PC-9 (cell line): ENCODE measurements at regions not wholly inside any gene's neighbourhood (a gene's known extent, or its start where the extent isn't known, plus 50 kb on each side); places are given as distances from the start of the nearest gene placed in this dataset.

Experiments used
- BruUV-seq: library from RNA; stranded (reverse); fragments of 400-500 nt; replicated peaks from 2 replicates; lab custom pipeline; 2021; lab: Mats Ljungman, UMichigan
- CTCF ChIA-PET: fragments of 300-600 bp; sonication (Branson Sonifier 250); formaldehyde crosslinking; loops from one replicate; lab custom pipeline; 2022; ENCODE audit warnings: antibody characterized with exemption; lab: Charles Lee
- POLR2A ChIA-PET: fragments of 300-600 bp; sonication (Branson Sonifier 250); formaldehyde crosslinking; loops from one replicate; lab custom pipeline; 2022; ENCODE audit warnings: antibody characterized with exemption; ENCODE audit not compliant: unreplicated experiment; lab: Charles Lee
- DNase-seq, 2 experiments: peaks; one replicate each; pipeline versions ENCODE4 v3.0.0 to v3.0.0-alpha.2; 2015 to 2022; ENCODE audit warnings: mixed read lengths in 1 of 2
- H2AFZ ChIP-seq: fragments of 200-600 bp; sonication (generic); 2 replicates; pipeline ENCODE4 v1.8.1; 2017; ENCODE audit warnings: antibody characterized with exemption
- H3F3A ChIP-seq: fragments of 200-600 bp; sonication (generic); 2 replicates; pipeline ENCODE4 v1.8.1; 2017; ENCODE audit warnings: antibody characterized with exemption, mild to moderate bottlenecking, low read depth; ENCODE audit not compliant: insufficient read depth
- H3K27ac ChIP-seq: fragments of 200-600 bp; sonication (generic); 2 replicates; pipeline ENCODE4 v1.6.1; 2016; ENCODE audit warnings: mixed run types
- H3K27me3 ChIP-seq: fragments of 200-600 bp; sonication (generic); 2 replicates; pipeline ENCODE4 v1.6.1; 2016; ENCODE audit warnings: low read depth, mixed run types; ENCODE audit not compliant: insufficient read depth
- H3K36me3 ChIP-seq: fragments of 200-600 bp; sonication (generic); 2 replicates; pipeline ENCODE4 v1.6.1; 2016; ENCODE audit warnings: low read depth, mixed run types
- H3K4me1 ChIP-seq: fragments of 200-600 bp; sonication (generic); replicated peaks from 2 replicates; pipeline ENCODE4 v1.6.1; 2016; ENCODE audit warnings: mixed run types; ENCODE audit not compliant: insufficient read depth
- H3K4me2 ChIP-seq: fragments of 200-600 bp; sonication (generic); 2 replicates; pipeline ENCODE4 v1.6.1; 2017; ENCODE audit warnings: mixed run types
- H3K4me3 ChIP-seq: fragments of 200-600 bp; sonication (generic); 2 replicates; pipeline ENCODE4 v1.6.1; 2016; ENCODE audit warnings: mixed run types
- H3K79me2 ChIP-seq: fragments of 200-600 bp; sonication (generic); 2 replicates; pipeline ENCODE4 v1.6.1; 2017; ENCODE audit warnings: low read depth, mixed run types
- H3K9me2 ChIP-seq: fragments of 200-600 bp; sonication (generic); 2 replicates; pipeline ENCODE4 v1.8.1; 2017; ENCODE audit warnings: mild to moderate bottlenecking; ENCODE audit not compliant: insufficient read depth
- H3K9me3 ChIP-seq: fragments of 200-600 bp; sonication (generic); 2 replicates; pipeline ENCODE4 v1.8.1; 2016; ENCODE audit warnings: low read depth; ENCODE audit not compliant: insufficient read depth
- H4K20me1 ChIP-seq: fragments of 200-600 bp; sonication (generic); 2 replicates; pipeline ENCODE4 v1.8.1; 2017; ENCODE audit not compliant: insufficient read depth
- EZH2 ChIP-seq: fragments of 200-600 bp; sonication (generic); IDR thresholded peaks from 2 replicates; pipeline ENCODE4 v1.8.0; 2017; ENCODE audit warnings: antibody characterized with exemption, low read depth
- intact Hi-C: fragments of 100-400 bp; cut with micrococcal nuclease; formaldehyde crosslinking; loops from one replicate; pipeline ENCODE4 v1.10.0; 2022; ENCODE audit not compliant: unreplicated experiment
- TF ChIP-seq, protein P1 (sequence below): fragments of 200-600 bp; sonication (generic); conservative IDR thresholded peaks from 2 replicates; pipeline ENCODE4 v1.6.1; 2017; ENCODE audit warnings: mixed run types, antibody characterized with exemption, mild to moderate bottlenecking, moderate library complexity

DNA sequence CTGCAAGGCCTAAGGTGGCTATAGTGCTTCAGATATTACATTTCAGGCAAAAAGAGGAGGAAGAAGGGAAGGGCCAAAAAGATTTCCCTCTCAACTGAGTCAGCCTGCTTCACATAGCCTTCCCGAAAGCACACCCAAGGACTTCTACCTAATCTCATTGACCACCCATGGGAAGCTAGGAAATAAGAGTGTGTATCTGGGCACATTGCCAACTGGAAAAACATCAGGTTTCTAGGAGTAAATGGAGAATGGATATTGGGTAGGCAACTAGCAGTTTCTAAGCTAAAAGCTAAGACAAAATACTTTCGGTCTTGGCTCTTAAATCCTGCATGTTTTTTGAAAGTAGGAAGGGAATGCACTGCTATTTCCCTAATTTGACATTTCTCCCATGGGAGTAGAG, 221.7 kb upstream of the GRIP1 start:
- H3K79me2 ChIP-seq, result no peaks in the 10 kb centered on the region
- DNase-seq, result no peak
- TF ChIP-seq EZH2, result no peak
- TF ChIP-seq, protein P1, sequence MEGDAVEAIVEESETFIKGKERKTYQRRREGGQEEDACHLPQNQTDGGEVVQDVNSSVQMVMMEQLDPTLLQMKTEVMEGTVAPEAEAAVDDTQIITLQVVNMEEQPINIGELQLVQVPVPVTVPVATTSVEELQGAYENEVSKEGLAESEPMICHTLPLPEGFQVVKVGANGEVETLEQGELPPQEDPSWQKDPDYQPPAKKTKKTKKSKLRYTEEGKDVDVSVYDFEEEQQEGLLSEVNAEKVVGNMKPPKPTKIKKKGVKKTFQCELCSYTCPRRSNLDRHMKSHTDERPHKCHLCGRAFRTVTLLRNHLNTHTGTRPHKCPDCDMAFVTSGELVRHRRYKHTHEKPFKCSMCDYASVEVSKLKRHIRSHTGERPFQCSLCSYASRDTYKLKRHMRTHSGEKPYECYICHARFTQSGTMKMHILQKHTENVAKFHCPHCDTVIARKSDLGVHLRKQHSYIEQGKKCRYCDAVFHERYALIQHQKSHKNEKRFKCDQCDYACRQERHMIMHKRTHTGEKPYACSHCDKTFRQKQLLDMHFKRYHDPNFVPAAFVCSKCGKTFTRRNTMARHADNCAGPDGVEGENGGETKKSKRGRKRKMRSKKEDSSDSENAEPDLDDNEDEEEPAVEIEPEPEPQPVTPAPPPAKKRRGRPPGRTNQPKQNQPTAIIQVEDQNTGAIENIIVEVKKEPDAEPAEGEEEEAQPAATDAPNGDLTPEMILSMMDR, result no peak
- H2AFZ ChIP-seq, result no peak overlapping the region
- H4K20me1 ChIP-seq, result no peaks in the 10 kb centered on the region
- H3K4me1 ChIP-seq, result no peaks in the 10 kb centered on the region
- no peaks in the 10 kb centered on the region for H3K36me3 ChIP-seq
- ChIA-PET POLR2A (interaction anchor here (0.7 kb wide), 1 partner anchor 179 kb away, joined by 3 read pairs; no protein-coding TSS in a partner anchor), CTCF (no interaction called here)
- intact Hi-C loops, result loop anchor here (5.0 kb wide), 1 partner anchor 167 kb away; no protein-coding TSS in a partner anchor
- no peaks in the 10 kb centered on the region for H3F3A ChIP-seq
- no peak overlapping the region for H3K4me2 ChIP-seq
- H3K9me2 ChIP-seq, result 0 out of 2 replicates have a peak, but pooled peaks cover 4% of the 10 kb centered on the region
- H3K27ac ChIP-seq, result no peak overlapping the region
- no peaks in the 10 kb centered on the region for H3K9me3 ChIP-seq
- BruUV-seq, result no TSS peak
- H3K27me3 ChIP-seq, result no peaks in the 10 kb centered on the region
- H3K4me3 ChIP-seq, result no peak overlapping the region

DNA sequence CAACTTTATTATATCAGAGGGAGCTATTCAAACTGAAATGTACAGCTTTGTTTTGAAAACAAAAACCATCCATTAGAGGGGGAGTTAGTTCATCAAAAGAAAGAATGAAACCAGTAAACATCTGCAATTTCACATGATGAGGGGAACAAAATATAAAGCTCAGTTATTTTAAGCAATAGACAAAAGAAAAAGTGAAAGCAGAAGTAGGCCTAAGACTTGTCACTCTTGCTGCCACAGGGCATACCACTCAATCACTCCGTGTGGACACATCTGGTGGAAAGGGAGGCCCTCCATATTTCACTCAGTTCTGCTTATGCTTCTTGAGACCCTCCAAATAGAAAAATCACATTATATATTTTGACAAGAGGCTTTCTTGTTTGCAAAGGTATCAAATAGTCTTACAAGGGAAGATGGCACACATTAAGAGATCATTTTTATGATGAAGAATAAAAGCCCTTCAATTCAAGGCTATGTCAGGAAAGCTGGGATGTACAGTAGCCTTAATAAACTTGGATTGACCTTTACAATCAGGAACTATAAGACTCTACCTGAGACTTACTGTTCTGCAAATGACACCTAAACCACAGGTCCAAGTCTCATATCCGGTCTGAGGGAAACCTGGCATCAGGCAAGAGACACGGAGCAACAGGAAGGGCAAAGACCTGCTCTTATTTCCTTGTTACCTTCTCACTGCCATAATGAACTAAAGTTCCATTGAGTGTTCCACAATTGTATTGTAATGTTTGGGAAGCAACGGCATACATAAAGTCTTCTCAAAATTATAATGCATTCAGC, 222.5 kb upstream of the GRIP1 start:
- Histone ChIP-seq H3F3A (no peaks in the 10 kb centered on the region), H2AFZ (no peak overlapping the region), H3K79me2 (no peaks in the 10 kb centered on the region), H3K27ac (no peak overlapping the region), H3K4me3 (no peak overlapping the region), H3K36me3 (no peaks in the 10 kb centered on the region), H3K27me3 (no peaks in the 10 kb centered on the region), H4K20me1 (no peaks in the 10 kb centered on the region), H3K9me2 (0 out of 2 replicates have a peak, but pooled peaks cover 4% of the 10 kb centered on the region), H3K9me3 (no peaks in the 10 kb centered on the region), H3K4me2 (no peak overlapping the region), H3K4me1 (no peaks in the 10 kb centered on the region)
- no peak for DNase-seq
- ChIA-PET CTCF (no interaction called here), POLR2A (interaction anchor here (0.7 kb wide), 1 partner anchor 180 kb away, joined by 3 read pairs; no protein-coding TSS in a partner anchor)
- intact Hi-C loops, result loop anchor here (5.0 kb wide), 1 partner anchor 166 kb away; no protein-coding TSS in a partner anchor
- BruUV-seq, result no TSS peak
- TF ChIP-seq EZH2, result no peak
- TF ChIP-seq, protein P1, result no peak

DNA sequence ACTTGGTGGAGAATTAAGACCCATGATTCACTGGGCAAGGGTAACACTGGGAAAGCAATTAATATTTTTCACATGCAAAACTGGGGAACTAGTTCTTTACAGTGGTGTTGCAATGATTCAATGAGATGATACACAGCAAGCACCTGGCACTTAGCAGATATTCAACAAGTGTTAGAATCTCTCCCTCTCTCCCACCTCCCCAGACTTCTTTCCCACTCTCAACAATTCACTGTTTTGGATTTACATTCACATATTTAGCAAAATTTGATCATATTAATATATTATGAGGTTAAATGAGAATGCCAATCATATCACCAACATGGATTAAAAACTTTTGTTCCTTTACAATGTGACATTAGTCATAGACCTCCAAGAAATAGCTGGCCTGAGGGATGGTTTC, 223.1 kb upstream of the GRIP1 start:
- TF ChIP-seq EZH2, result no peak
- TF ChIP-seq, protein P1, result no peak
- 0 out of 2 replicates have a peak, but pooled peaks cover 4% of the 10 kb centered on the region for H3K9me2 ChIP-seq
- DNase-seq, result no peak
- no peak overlapping the region for H3K4me2 ChIP-seq
- H3K4me3 ChIP-seq, result no peak overlapping the region
- POLR2A ChIA-PET, result no interaction called here
- intact Hi-C loops, result loop anchor here (5.0 kb wide), 1 partner anchor 165 kb away; no protein-coding TSS in a partner anchor
- no peaks in the 10 kb centered on the region for H3K4me1 ChIP-seq
- CTCF ChIA-PET, result no interaction called here
- H3K27me3 ChIP-seq, result no peaks in the 10 kb centered on the region
- no peaks in the 10 kb centered on the region for H4K20me1 ChIP-seq
- H3F3A ChIP-seq, result no peaks in the 10 kb centered on the region
- no peaks in the 10 kb centered on the region for H3K9me3 ChIP-seq
- no peaks in the 10 kb centered on the region for H3K36me3 ChIP-seq
- H3K79me2 ChIP-seq, result no peaks in the 10 kb centered on the region
- H3K27ac ChIP-seq, result no peak overlapping the region
- no peak overlapping the region for H2AFZ ChIP-seq
- no TSS peak for BruUV-seq
